Adrenal gland (tissue), 9 donors: ENCODE measurements at regions not wholly inside any gene's neighbourhood (a gene's known extent, or its start where the extent isn't known, plus 50 kb on each side); places are given as distances from the start of the nearest gene placed in this dataset.

ENCODE experiments used
- DNase-seq, 7 donors: peaks; one replicate each; pipeline ENCODE4 v3.0.0-alpha.2; 2019 to 2020
- H3K27ac ChIP-seq, 5 donors: fragments of 200-600 bp; sonication (generic) in 4 of 5; 1 replicate in 3 of 5; 2 replicates in 2 of 5; pipeline versions ENCODE4 v1.5.1 to v1.8.0; 2016 to 2020; ENCODE audit warnings: mild to moderate bottlenecking in 1 of 5
- H3K27me3 ChIP-seq: fragments of 200-600 bp; 2 replicates; pipeline ENCODE4 v1.8.0; 2021
- H3K36me3 ChIP-seq, 2 donors: fragments of 200-600 bp; replicated peaks in 1 of 2; 1 replicate in 1 of 2; 2 replicates in 1 of 2; pipeline versions ENCODE4 v1.5.1 to v1.8.0; 2018 to 2022
- H3K4me1 ChIP-seq, 2 donors: fragments of 200-600 bp; replicated peaks in 1 of 2; 1 replicate in 1 of 2; 2 replicates in 1 of 2; pipeline versions ENCODE4 v1.5.1 to v1.8.0; 2018 to 2021
- H3K4me3 ChIP-seq, 4 donors: fragments of 200-600 bp; sonication (generic) in 3 of 4; one replicate each; pipeline ENCODE4 v1.5.1; 2016 to 2018
- H3K9me3 ChIP-seq, 3 donors: fragments of 200-600 bp; sonication (generic) in 1 of 3; replicated peaks in 1 of 3; 1 replicate in 2 of 3; 2 replicates in 1 of 3; pipeline versions ENCODE4 v1.5.1 to v1.8.0; 2016 to 2021
- POLR2A ChIP-seq, 2 donors: fragments of 450-650 bp; IDR thresholded peaks; one replicate each; pipeline ENCODE4 v1.6.1; 2017; ENCODE audit warnings: antibody characterized with exemption in 2 of 2, mild to moderate bottlenecking in 2 of 2, moderate library complexity in 1 of 2
- WGBS, 4 donors: extraction: QIAGEN DNeasy Blood & Tissue Kit in 2 of 4; methylation state at CpG; one replicate each; pipeline versions ENCODE4 v1.1.5 to v1.1.7; 2013 to 2017; 5-methylcytosine and 5-hydroxymethylcytosine counted together
- intact Hi-C, 2 donors: fragments of 100-400 bp; cut with DNase I; formaldehyde crosslinking; loops; one replicate each; pipeline versions ENCODE4 v1.14.1 to v1.15.0; 2022 to 2023
- TF ChIP-seq, protein P1 (sequence below), 6 experiments: fragments of 450-650 bp in 4 of 6; fragments of 200-600 bp in 2 of 6; sonication (generic) in 1 of 6; IDR thresholded peaks; 1 replicate in 5 of 6; 2 replicates in 1 of 6; pipeline versions ENCODE4 v1.5.1 to v1.8.0; 2016 to 2021; ENCODE audit warnings: antibody characterized with exemption in 6 of 6, mild to moderate bottlenecking in 2 of 6, moderate library complexity in 1 of 6
- donor health status: healthy with polysubstance abuse.
- donor health status: Bipolar disorder and iron deficiency.
- donor health status: DM: yes; HTN: yes; CAD: no.
- donor health status: DM: no; HTN: no; CAD: no.
- donor health status: DM: no; HTN: no; CAD: no.

DNA sequence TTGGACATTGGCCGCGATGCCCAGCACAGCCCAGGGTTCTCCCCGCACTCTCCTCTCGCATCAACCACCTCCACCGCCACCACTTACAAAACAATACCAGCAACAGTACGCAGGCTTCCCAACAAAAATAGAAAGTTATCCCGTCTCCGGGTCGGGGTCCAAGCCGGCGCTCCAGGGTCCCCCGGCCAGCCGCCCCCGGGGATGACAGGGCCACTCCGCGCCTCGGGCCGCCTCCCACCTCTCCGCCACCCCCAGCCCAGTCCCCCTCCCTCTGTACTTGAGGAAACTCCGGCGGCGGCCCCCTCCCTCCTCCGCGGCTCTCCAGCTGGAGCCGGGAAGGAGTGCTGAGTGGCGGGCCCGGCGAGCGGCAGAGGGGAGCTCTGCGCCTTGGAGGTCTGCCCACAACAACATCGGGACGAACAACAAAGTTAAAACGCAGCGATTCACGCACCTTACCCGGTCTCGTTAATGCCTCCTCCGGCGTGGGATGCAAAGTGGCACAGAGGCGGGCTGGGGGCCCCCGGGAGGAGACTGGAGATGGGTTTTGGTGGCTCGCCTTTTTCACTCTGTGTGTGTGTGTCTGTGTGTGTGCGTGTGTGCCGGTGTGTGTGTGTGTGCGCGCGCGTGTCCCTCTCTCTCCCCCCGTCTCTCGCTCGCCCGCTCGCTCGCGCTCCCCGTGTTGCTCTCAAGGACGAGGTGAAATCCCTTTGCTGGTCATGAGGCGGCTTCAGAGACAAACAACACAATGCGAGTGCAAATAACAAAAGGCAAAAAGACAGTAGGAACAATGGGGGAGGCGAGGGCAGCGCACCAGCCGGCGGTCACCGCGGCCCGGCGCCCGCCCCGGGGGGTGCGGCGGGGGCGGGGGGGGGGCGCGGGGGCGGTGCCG lies 386.8 kb downstream of the BCAT1 start:
- H3K9me3 ChIP-seq = no peaks in the 10 kb centered on the region
- no peaks in the 10 kb centered on the region for H3K36me3 ChIP-seq
- TF ChIP-seq, protein P1, sequence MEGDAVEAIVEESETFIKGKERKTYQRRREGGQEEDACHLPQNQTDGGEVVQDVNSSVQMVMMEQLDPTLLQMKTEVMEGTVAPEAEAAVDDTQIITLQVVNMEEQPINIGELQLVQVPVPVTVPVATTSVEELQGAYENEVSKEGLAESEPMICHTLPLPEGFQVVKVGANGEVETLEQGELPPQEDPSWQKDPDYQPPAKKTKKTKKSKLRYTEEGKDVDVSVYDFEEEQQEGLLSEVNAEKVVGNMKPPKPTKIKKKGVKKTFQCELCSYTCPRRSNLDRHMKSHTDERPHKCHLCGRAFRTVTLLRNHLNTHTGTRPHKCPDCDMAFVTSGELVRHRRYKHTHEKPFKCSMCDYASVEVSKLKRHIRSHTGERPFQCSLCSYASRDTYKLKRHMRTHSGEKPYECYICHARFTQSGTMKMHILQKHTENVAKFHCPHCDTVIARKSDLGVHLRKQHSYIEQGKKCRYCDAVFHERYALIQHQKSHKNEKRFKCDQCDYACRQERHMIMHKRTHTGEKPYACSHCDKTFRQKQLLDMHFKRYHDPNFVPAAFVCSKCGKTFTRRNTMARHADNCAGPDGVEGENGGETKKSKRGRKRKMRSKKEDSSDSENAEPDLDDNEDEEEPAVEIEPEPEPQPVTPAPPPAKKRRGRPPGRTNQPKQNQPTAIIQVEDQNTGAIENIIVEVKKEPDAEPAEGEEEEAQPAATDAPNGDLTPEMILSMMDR (IDR thresholded peaks at IDR 0.05) = no peak
- no peak for TF ChIP-seq POLR2A (IDR thresholded peaks at IDR 0.05)
- 0 to 1% (median 0%) methylated on average over 22 to 76 of the region's 76 CpGs for WGBS, 4 donors
- H3K4me3 ChIP-seq = peak overlapping the region in 3 of 4 donors; percentile 44 to 89 (median 85)
- peaks cover 0 to 8% of the 10 kb centered on the region in 2 donors for H3K4me1 ChIP-seq
- H3K27ac ChIP-seq = peak overlapping the region in 3 of 5 donors; percentile 53 to 83 (median 80)
- intact Hi-C loops = no loop called here
- H3K27me3 ChIP-seq = no peaks in the 10 kb centered on the region
- DNase-seq = peak; percentile 34 to 65 (median 45)

DNA sequence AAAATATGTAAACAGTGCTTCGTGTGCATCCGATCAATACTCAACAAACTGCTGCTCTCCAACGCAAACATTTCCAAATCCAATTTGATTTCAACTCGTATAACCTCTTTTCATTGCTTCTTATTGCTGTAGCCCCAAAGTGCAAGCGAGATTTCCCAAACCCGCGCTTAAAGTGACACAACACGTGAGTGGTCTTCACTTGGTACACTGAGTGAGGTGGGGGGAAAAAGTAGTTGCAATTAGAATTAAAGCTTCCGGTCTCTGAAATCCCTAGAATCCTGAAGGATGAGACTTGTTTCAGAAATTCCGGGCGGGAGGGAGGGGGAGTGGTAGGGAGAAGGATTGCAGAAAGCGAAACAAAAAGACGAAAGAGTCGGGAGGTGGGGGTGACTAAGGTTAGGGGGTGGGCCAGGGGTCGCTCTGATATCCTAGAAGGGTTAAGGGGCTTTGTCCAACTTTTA lies 387.5 kb downstream of the BCAT1 start:
- no peaks in the 10 kb centered on the region for H3K27me3 ChIP-seq
- no peaks in the 10 kb centered on the region for H3K36me3 ChIP-seq
- peak overlapping the region in 3 of 4 donors; percentile 42 to 89 (median 85) for H3K4me3 ChIP-seq
- DNase-seq = peak in 2 of 7 donors; percentile 18 to 25
- peaks cover 0 to 8% of the 10 kb centered on the region in 2 donors for H3K4me1 ChIP-seq
- peak overlapping the region in 3 of 5 donors; percentile 53 to 83 (median 80) for H3K27ac ChIP-seq
- H3K9me3 ChIP-seq = no peaks in the 10 kb centered on the region
- intact Hi-C loops = no loop called here
- 0 to 2% (median 1%) methylated on average over 15 of the region's 15 CpGs for WGBS, 4 donors
- no peak for TF ChIP-seq POLR2A (IDR thresholded peaks at IDR 0.05)
- TF ChIP-seq, protein P1 (IDR thresholded peaks at IDR 0.05) = no peak

DNA sequence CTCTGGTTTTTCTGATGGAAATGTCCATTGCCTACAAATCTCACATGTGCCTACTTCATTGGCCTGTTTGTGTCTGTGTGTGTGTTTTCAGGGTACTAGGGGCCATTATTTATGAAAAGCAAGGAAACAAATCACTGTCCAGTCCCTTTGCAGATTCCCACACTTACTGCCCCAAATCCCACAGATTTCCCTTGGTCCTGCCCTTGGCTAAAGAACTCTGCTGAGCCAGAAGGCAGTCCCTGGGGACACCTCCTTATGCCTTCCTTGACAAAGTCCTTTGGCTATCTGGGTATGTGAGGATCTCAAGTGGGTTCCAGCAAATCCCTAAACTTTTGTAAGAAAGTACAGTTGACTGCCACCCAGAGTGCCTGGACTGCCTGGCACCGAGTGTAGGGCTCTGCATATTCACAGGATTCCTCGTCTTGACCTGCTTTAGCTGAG lies 388.1 kb downstream of the BCAT1 start:
- 11 to 28% (median 25%) methylated on average over 2 of the region's 2 CpGs for WGBS, 4 donors
- H3K27me3 ChIP-seq = no peaks in the 10 kb centered on the region
- H3K36me3 ChIP-seq = no peaks in the 10 kb centered on the region
- H3K4me3 ChIP-seq = peak overlapping the region in 2 of 4 donors; percentile 85 to 89
- TF ChIP-seq POLR2A (IDR thresholded peaks at IDR 0.05) = no peak
- TF ChIP-seq, protein P1 (IDR thresholded peaks at IDR 0.05) = no peak
- H3K27ac ChIP-seq = peak overlapping the region in 2 of 5 donors; percentile 13 to 83
- intact Hi-C loops = no loop called here
- no peaks in the 10 kb centered on the region for H3K9me3 ChIP-seq
- peaks cover 0 to 8% of the 10 kb centered on the region in 2 donors for H3K4me1 ChIP-seq
- DNase-seq = no peak

DNA sequence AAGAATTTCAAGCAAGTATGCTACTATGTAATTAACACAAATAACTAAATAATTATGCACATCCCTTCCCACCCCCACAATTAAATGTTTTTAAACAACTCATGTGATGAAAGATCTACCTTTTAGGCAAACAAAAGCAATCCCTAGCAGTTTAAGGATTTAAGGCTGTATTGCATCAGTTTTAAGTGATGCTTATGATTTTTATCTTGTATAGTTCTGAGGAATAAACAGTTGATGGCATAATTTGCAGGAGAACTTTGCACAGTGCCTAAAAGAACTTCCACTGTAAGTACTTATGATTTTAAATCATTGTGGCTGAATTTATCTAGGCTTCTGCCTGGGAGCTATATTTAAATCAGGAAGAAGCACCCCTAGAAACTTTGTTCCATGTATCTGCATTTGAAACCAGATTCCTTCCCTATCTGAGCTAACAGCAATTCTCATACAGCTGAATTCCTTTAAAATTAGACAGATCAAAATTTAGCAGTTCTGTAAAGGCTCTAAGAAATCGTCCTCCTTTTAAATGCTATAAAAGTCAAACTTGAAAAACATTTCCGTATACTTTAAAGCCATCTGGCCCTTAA lies 388.6 kb downstream of the BCAT1 start:
- WGBS, 4 donors = 41 to 54% (median 51%) methylated on average over 2 of the region's 2 CpGs
- Histone ChIP-seq H3K27ac (peak overlapping the region in 2 of 5 donors; percentile 13 to 83), H3K4me1 (peaks cover 0 to 8% of the 10 kb centered on the region in 2 donors), H3K4me3 (peak overlapping the region in 1 of 4 donors; percentile 89), H3K9me3 (no peaks in the 10 kb centered on the region), H3K36me3 (no peaks in the 10 kb centered on the region), H3K27me3 (no peaks in the 10 kb centered on the region)
- TF ChIP-seq, protein P1 (IDR thresholded peaks at IDR 0.05) = no peak
- intact Hi-C loops = no loop called here
- DNase-seq = no peak
